GM23248 (cell line): ENCODE measurements at regions not wholly inside any gene's neighbourhood (a gene's known extent, or its start where the extent isn't known, plus 50 kb on each side); places are given as distances from the start of the nearest gene placed in this dataset.

ENCODE experiments used
- EZH2 ChIP-seq: fragments of 200-600 bp; sonication (generic); IDR thresholded peaks from 2 replicates; pipeline ENCODE4 v1.6.1; 2018; ENCODE audit warnings: antibody characterized with exemption, mild to moderate bottlenecking; ENCODE audit not compliant: insufficient read depth, poor library complexity, severe bottlenecking
- EZH2phosphoT487 ChIP-seq: fragments of 200-600 bp; sonication (generic); IDR thresholded peaks from 2 replicates; pipeline ENCODE4 v1.6.1; 2018; ENCODE audit warnings: antibody characterized with exemption, moderate library complexity, mild to moderate bottlenecking, low read depth; ENCODE audit not compliant: insufficient read depth

DNA sequence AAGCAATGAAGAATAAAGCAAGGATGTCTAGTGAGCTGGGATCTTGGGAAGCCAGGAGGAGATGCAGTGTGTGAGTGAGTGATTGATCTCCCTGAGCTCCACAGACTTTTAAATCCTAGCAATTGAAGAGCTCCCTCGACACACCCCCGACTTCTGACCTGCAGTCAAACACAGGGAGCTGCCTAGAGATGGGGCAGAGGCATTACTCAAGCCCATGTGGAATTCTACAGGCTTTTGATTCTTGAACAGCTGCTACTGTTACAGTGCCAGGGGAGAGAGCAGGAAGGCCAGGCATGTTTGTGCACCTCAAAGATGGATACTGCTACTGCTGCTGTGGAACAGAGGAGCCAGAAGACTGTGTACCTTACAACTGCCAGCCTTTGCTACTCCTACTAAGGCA lies 1403.1 kb upstream of the ALCAM start:
- TF ChIP-seq EZH2, result no peak
- TF ChIP-seq EZH2phosphoT487, result no peak
